Memory B cell (primary cell): ENCODE measurements at regions not wholly inside any gene's neighbourhood (a gene's known extent, or its start where the extent isn't known, plus 50 kb on each side); places are given as distances from the start of the nearest gene placed in this dataset.
"Not testable (repeated sequence)": the region's sequence is repeated elsewhere in the genome, so short reads cannot be mapped to it uniquely, and the experiment has no call there.

ENCODE experiments used
- ATAC-seq: fragments of 150-1000 bp; cut with Tn5 transposase; 2 replicates; pipeline ENCODE4 v1.10.0; 2021; ENCODE audit warnings: low read depth, mild to moderate bottlenecking, moderate library complexity
- DNase-seq, 2 donors: peaks; one replicate each; pipeline ENCODE4 v3.0.0; 2022; ENCODE audit warnings: low spot score in 2 of 2
- H3K27ac Mint-ChIP-seq: one replicate; pipeline ENCODE4 v1.8.0; 2022; ENCODE audit warnings: mild to moderate bottlenecking, moderate library complexity, mixed read lengths
- H3K27me3 Mint-ChIP-seq: one replicate; pipeline ENCODE4 v1.8.0; 2022; ENCODE audit warnings: mixed read lengths
- H3K36me3 Mint-ChIP-seq: one replicate; pipeline ENCODE4 v1.8.0; 2022; ENCODE audit warnings: mild to moderate bottlenecking, mixed read lengths
- H3K4me1 Mint-ChIP-seq: one replicate; pipeline ENCODE4 v1.8.0; 2022; ENCODE audit warnings: mixed read lengths
- H3K4me3 Mint-ChIP-seq: one replicate; pipeline ENCODE4 v1.8.0; 2022; ENCODE audit warnings: mild to moderate bottlenecking, moderate library complexity, mixed read lengths
- H3K9me3 Mint-ChIP-seq: one replicate; pipeline ENCODE4 v1.8.0; 2022; ENCODE audit warnings: mixed read lengths

DNA sequence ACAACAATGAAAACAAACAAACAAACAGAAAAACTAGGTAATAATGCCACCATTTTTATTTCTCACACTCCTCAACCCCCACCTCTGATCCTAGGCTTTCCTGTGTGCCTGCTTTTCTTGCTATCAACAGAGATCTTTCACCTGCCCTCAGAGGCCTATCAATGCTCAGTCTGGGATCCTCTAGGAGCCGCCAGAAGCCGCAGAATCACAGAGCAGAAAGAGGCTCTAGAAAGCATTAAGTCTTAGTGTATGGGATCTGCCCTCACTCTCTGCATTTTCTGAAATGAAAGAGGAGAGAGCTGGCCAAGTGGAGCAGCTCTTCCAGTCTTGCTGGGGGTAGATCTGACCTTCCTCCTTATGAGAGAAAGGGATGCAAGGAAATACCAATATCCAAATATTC, 306.8 kb downstream of the TUSC7 start:
- Mint-ChIP-seq H3K36me3 (no peaks in the 10 kb centered on the region), H3K27ac (no peak overlapping the region), H3K27me3 (peaks cover 9% of the 10 kb centered on the region), H3K4me1 (peaks cover 9% of the 10 kb centered on the region), H3K4me3 (no peak overlapping the region), H3K9me3 (no peaks in the 10 kb centered on the region)
- ATAC-seq, result no peak
- DNase-seq, result no peak

DNA sequence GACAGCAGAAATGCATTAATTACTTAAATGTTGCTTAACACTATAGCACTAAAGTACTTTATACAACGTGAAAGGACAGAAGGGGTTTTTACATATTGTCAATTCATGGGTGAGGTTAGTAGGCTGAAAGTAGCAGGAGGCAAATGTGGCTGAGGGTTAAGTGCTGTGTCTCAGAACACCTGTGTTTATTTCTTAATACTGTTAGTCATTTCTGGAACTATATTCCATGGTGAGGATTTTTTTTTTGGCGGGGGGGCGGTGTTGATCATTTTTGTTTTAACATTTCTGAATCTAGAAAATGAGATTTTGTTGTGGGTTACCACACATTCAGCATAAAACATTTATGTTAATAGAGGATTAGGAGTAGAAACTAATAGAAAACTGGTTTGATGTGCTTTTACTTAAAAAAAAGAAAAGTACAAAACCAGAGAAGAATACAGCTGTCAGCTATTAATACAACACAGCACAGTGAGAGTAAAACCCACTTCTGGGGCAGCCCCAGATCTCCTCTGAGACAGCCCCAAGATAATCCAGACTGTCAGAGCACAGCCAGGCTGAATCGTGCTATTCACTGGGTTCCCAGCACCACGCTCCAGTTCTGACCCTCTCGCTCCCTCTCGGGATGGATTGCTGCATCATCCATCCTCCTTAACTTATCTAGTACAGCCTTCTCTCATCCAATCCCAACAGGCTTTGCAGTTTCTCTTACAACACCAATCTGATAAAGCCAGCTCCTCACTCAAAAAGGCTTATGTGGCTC, 307.7 kb downstream of the TUSC7 start:
- no peak for ATAC-seq
- Mint-ChIP-seq H3K9me3 (no peaks in the 10 kb centered on the region), H3K27me3 (peaks cover 7% of the 10 kb centered on the region), H3K4me1 (peaks cover 5% of the 10 kb centered on the region), H3K4me3 (no peak overlapping the region), H3K27ac (no peak overlapping the region), H3K36me3 (no peaks in the 10 kb centered on the region)
- no peak for DNase-seq

DNA sequence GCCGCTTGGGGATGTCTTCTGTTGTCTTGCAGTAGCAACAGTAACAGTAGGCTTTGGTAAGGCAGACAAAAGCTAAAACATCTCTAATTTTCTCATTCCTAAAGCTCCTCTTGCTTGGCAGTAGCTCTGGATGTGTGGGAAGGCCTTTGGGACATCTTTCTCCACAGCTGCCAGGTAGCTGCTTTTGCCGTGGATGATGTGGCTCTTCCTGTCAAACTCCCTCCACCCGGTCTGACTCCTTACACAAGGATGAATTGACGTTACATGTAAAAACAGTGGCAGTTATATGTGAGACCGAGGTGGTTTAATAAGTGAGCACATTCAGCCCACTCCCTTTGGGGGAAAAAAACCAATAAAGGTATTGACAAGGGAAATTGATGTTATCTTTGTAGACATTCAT, 309.1 kb downstream of the TUSC7 start:
- no peaks in the 10 kb centered on the region for H3K9me3 Mint-ChIP-seq

DNA sequence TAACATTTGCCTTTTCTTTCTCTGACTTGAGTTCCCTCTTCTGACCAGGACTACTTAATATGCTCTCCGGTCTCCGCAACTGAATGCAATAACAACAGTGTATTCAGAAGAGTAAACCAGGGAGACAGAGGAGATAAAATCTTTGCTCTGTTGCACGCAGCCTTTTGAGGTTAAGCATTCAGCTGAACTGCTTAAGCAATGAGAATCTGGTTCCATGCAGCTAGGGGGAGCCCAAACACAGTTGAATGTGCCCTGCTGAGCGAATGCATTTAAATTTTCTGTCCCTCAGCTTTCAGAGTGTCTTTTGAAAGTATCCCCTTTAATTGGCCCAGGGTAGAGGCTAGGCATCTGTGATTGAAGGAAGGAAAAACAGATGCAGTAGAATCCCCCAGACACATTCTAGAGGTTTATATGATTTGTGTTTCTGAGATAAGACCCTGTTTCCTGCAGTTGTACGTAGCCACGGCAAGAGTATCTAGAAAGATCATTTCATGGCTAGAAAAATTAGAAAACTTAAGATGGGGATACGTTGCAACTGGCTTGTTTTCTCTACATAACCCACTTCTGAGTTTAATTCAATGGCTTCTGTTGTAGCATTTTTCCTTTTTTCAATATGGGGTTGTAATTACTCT, 309.6 kb downstream of the TUSC7 start:
- H3K4me1 Mint-ChIP-seq, result peaks cover 5% of the 10 kb centered on the region
- no peak overlapping the region for H3K27ac Mint-ChIP-seq
- H3K4me3 Mint-ChIP-seq, result no peak overlapping the region
- ATAC-seq (peak; percentile 78), DNase-seq (peak; percentile 18 to 24)
- no peaks in the 10 kb centered on the region for H3K36me3 Mint-ChIP-seq
- no peaks in the 10 kb centered on the region for H3K9me3 Mint-ChIP-seq
- peaks cover 9% of the 10 kb centered on the region for H3K27me3 Mint-ChIP-seq

More for the DNA sequence above, 309.1 kb downstream of the TUSC7 start:
- ATAC-seq (no peak), DNase-seq (no peak)
- Mint-ChIP-seq H3K4me1 (peaks cover 5% of the 10 kb centered on the region), H3K4me3 (no peak overlapping the region), H3K27me3 (peaks cover 8% of the 10 kb centered on the region), H3K27ac (no peak overlapping the region), H3K36me3 (no peaks in the 10 kb centered on the region)

DNA sequence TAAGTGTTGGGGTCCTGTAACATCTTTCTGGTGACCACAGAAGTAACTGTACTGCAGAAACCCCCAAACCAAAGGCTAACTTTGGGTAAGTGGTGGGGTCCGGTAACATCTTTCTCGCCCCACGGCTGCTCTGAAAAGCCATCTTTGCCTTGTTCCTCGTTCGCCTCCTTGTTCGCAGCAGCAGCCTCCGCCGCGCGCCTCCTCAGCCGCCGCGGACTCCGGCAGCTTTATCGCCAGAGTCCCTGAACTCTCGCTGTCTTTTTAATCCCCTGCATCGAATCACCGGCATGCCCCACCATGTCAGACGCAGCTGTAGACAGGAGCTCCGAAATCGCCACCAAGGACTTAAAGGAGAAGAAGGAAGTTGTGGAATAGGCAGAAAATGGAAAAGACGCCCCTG, 316.8 kb downstream of the TUSC7 start:
- Mint-ChIP-seq H3K4me3 (no peak overlapping the region), H3K9me3 (no peaks in the 10 kb centered on the region), H3K27me3 (peaks cover 2% of the 10 kb centered on the region), H3K27ac (no peak overlapping the region), H3K36me3 (no peaks in the 10 kb centered on the region), H3K4me1 (no peaks in the 10 kb centered on the region)
- ATAC-seq (no peak), DNase-seq (no peak)

DNA sequence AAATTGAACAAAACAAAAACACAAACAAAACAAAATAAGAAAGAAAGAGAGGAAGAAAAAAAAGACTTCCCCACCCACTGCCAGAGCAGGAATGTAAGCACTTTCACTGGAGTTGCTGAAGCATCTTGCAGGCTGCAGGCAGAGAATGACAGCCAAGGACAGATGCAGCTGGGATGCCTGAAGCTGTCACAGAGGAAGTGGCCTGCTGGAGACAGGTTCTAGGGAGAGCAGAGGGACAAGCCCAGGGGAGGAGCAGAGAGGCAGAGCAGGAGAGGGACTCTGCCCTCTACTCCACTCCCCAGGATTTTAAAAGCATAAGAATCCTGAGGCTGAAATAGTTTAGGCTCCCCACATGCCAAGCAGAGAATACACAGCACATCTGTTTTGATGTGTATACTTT, 326.2 kb downstream of the TUSC7 start:
- H3K4me3 Mint-ChIP-seq, result no peak overlapping the region
- no peak for ATAC-seq
- no peaks in the 10 kb centered on the region for H3K36me3 Mint-ChIP-seq
- peaks cover 4% of the 10 kb centered on the region for H3K4me1 Mint-ChIP-seq
- peaks cover 1% of the 10 kb centered on the region for H3K9me3 Mint-ChIP-seq
- no peak overlapping the region for H3K27ac Mint-ChIP-seq
- DNase-seq, result no peak
- no peaks in the 10 kb centered on the region for H3K27me3 Mint-ChIP-seq

DNA sequence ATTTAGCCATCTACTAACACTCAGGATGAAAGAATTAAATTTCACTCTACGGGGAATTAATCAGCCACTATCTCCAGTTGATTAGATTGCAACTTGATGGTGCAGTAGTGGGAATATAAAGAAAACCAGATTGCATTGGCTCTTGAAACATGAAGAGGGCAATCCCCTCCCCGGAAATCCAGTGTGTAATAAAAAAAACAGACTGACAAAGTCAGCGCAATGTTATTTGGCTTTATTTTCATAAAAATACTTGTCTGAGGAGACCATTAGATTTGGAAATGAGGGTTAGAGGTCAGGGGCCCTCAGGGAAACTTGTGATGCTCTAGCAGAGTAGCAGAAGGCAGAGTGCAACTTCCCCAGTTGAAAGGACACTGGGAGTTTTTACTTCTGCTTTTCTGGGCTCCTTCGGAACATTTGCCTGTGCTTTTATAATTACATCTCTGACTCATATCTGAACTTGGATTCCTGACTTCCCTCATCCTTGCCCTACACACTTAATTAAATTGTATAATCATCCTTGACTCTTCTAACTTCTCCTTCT, 326.8 kb downstream of the TUSC7 start:
- Mint-ChIP-seq H3K9me3 (peaks cover 1% of the 10 kb centered on the region), H3K4me3 (no peak overlapping the region), H3K4me1 (peaks cover 4% of the 10 kb centered on the region), H3K27me3 (no peaks in the 10 kb centered on the region), H3K36me3 (no peaks in the 10 kb centered on the region), H3K27ac (no peak overlapping the region)
- DNase-seq, result no peak
- peak; percentile 61 for ATAC-seq

DNA sequence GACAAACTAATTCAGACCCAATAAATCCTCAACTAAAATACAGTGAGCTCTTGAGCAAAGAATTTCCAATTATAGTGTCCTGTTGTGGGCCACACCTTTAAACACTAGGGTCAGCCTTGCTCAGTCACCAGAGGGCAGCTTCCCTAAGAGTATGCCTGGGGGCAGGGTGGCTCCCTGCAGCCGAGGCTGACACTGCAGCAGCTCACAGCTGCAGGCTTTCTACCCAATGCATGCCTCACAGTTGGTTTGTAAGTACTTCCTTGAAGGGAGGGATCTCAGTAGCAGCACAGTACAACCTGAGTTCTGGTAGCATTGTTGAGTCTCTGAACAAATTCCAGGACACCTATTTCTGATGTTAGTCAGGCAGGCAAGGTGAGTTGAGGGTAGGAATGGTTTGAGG, 335.6 kb downstream of the TUSC7 start:
- Mint-ChIP-seq H3K4me3 (no peak overlapping the region), H3K4me1 (no peaks in the 10 kb centered on the region), H3K27ac (no peak overlapping the region), H3K36me3 (no peaks in the 10 kb centered on the region), H3K27me3 (no peaks in the 10 kb centered on the region), H3K9me3 (peaks cover 2% of the 10 kb centered on the region)
- ATAC-seq, result no peak
- no peak for DNase-seq

DNA sequence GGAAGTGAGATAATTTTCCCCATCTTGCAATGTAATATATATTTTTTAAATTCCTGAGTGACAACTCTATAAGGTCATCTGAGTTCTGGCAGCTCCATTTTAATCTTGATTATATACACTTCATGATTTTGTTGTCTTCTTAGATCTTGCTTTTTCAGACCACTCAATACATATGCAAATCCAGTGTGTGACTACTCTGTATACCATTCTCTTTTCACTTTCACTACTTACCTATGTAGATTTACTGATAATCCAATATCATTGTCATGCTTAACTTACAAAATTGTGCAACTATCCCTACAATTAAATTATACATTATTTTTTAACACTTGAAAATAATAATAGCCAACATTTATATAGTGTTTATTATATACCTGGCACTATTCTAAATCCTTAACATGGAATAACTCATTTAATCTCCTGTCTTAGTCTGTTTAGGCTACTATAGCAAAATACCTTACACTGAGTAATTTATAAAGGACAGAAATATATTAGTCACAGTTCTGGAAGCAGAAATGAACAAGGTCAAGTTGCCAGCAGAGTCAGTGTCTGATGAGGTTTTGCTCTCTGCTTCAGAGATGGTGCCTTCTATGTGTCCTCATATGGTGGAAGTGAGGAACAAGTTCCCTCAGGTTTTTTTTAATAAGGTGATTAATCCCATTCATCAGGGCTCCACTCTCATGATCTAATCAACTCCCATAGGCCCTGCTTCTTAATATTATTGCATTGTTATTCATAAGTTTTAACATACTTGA, 338.5 kb downstream of the TUSC7 start:
- Mint-ChIP-seq H3K27ac (no peak overlapping the region), H3K36me3 (no peaks in the 10 kb centered on the region)

DNA sequence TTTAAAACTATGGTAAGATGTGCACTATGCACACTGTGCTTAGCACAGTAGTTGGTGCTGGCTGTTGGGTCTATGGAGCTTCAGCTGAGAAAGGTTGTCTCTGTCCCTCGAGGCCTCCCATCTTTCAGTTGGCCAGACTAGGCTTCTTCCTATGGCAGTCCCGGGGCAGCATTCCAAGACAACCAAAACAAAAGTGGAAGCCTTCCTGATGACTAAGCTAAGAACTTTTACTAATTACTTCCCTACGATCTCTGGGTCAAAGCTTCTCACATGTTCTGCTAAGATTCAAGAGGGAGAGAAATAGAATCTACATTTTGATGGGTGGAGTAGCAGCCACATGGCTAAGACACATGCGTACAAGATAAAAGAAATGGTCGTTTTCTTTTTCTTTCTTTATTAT, 342.8 kb downstream of the TUSC7 start:
- Mint-ChIP-seq H3K4me3 (no peak overlapping the region), H3K9me3 (peaks cover 5% of the 10 kb centered on the region), H3K27me3 (no peaks in the 10 kb centered on the region), H3K4me1 (peaks cover 12% of the 10 kb centered on the region), H3K27ac (no peak overlapping the region), H3K36me3 (no peaks in the 10 kb centered on the region)
- ATAC-seq, result no peak
- no peak for DNase-seq

More for the DNA sequence above, 338.5 kb downstream of the TUSC7 start:
- DNase-seq, result no peak
- peaks cover 2% of the 10 kb centered on the region for H3K9me3 Mint-ChIP-seq
- no peak for ATAC-seq
- no peak overlapping the region for H3K4me3 Mint-ChIP-seq
- no peaks in the 10 kb centered on the region for H3K27me3 Mint-ChIP-seq
- H3K4me1 Mint-ChIP-seq, result no peaks in the 10 kb centered on the region

DNA sequence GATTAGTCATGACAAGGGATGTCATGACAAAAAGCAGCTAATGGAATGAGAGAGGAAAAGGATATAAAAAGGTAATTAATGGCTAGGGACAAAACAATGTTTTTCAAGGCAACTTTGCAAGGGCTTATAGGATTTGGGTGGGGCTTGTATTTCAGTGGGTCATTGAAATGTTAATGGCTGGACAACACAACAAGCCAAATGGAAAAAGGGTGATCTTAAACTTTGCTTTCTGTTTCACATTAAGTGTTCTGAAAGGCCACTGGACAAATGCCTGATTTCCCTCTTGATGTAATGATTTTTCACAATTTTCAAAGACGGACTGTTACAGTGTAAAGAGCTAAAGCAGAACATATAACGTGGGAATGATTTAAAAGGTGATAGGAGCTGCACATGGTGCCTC, 345.0 kb downstream of the TUSC7 start:
- no peak overlapping the region for H3K4me3 Mint-ChIP-seq
- H3K4me1 Mint-ChIP-seq, result peaks cover 12% of the 10 kb centered on the region
- H3K27ac Mint-ChIP-seq, result no peak overlapping the region
- no peaks in the 10 kb centered on the region for H3K36me3 Mint-ChIP-seq
- DNase-seq, result no peak
- H3K27me3 Mint-ChIP-seq, result no peaks in the 10 kb centered on the region
- H3K9me3 Mint-ChIP-seq, result peaks cover 2% of the 10 kb centered on the region
- no peak for ATAC-seq

DNA sequence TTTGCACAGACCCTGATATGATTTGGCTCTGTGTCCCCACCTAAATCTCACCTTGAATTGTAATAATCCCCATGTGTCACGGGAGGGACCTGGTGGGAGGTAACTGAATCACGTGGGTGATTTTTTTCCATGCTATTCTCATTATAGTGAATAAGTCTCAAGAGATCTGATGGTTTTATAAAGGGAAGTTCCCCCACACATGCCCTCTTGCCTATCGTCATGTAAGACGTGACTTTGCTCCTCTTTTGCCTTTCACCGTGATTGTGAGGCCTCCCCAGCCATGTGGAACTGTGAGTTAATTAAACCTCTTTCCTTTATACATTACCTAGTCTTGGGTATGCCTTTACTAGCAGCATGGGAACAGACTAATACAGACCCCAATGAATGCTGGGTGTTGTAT, 347.4 kb downstream of the TUSC7 start:
- DNase-seq, H3K36me3 Mint-ChIP-seq, H3K4me3 Mint-ChIP-seq, H3K9me3 Mint-ChIP-seq, H3K27me3 Mint-ChIP-seq: not testable (repeated sequence)
- Mint-ChIP-seq H3K4me1 (peaks cover 12% of the 10 kb centered on the region), H3K27ac (peak overlapping the region; percentile 48)
- ATAC-seq, result peak; percentile 26

DNA sequence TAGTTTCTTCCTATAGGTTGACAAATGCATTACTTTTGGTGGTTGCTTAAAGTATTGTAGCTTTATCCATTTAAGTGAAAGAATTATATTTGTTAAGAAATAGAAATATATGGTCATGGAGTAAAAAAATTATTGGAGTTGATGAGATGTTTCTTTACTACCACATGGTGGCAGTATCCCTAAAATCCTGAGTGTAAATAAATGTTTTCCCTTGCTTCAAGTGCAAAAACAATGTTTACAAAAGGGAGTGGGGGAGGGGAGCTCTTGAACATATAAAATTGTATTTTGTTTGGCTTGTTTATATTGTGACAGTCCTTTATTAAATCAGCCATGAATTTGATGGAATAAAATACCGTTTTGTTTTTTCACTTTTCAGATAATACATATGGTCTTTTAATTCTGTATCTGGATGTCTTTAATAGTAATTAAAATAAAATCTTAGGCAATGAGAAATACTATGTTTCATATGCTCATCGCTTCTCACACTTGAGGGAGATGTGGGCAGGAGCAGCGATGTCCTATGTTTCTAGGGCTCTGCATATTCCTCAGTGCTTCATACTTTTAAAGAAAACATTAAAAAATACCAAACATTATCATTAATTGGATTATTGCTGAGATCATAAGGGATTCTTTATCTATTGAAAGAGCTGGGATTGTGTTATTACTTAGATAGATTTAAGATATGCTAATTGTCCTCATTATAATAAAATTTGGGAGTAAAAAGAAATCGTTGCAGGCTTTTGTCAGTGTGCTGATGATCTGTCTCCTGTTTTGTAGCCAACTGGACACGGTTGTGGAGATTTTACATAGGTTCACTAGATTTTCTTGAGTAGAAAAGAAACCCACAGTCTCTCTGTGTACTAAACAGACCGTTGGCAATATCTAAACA, 349.7 kb downstream of the TUSC7 start:
- ATAC-seq, result no peak

More for the DNA sequence above, 349.7 kb downstream of the TUSC7 start:
- no peak overlapping the region for H3K4me3 Mint-ChIP-seq
- no peaks in the 10 kb centered on the region for H3K27me3 Mint-ChIP-seq
- no peaks in the 10 kb centered on the region for H3K36me3 Mint-ChIP-seq
- DNase-seq, result no peak
- H3K4me1 Mint-ChIP-seq, result peaks cover 12% of the 10 kb centered on the region
- no peak overlapping the region for H3K27ac Mint-ChIP-seq
- peaks cover 2% of the 10 kb centered on the region for H3K9me3 Mint-ChIP-seq
